GM18511 (cell line): ENCODE measurements at regions not wholly inside any gene's neighbourhood (a gene's known extent, or its start where the extent isn't known, plus 50 kb on each side); places are given as distances from the start of the nearest gene placed in this dataset.
A peak's percentile ranks its signal among the peaks of the same experiment; 100 is the strongest.

Source experiments
- ATAC-seq: cut with Tn5 transposase; IDR thresholded peaks from one replicate; pipeline ENCODE4 v1.9.1; 2021; ENCODE audit warnings: mild to moderate bottlenecking, moderate library complexity; ENCODE audit not compliant: unreplicated experiment

DNA sequence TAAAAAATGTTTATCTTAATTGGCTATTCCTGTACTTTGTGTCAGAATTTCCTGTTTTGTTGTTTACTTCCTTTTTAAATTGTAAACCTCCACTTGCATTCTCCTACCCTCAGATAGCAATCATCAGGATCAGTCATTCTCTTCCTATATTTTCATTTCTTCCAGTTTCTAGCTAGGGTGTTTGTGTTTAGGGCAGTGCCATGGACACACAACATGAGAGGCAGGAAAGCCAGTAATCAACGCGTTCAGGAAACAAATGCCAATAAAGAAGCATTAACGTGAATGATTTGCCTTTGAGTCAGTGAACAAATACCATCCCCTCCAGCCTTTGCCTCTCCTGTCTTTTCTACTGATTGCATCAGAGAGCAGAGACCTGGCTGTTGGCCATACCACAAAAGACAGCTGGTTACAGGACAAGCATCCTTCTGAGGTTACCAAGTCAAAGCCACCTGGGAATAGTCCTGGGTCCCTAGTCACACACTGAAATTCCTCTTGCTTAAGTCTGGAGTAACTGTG lies 56.7 kb upstream of the FHL2 start:
- ATAC-seq = no peak

GRCh38 chr2:105454801-105455485 lies 56.1 kb upstream of the FHL2 start:
- ATAC-seq = peak; percentile 78

GRCh38 chr2:105451571-105452166 lies 52.8 kb upstream of the FHL2 start:
- ATAC-seq = no peak

- ATAC-seq = no peak
These were observed 51.6 kb upstream of the FHL2 start for GRCh38 chr2:105450471-105450870.

DNA sequence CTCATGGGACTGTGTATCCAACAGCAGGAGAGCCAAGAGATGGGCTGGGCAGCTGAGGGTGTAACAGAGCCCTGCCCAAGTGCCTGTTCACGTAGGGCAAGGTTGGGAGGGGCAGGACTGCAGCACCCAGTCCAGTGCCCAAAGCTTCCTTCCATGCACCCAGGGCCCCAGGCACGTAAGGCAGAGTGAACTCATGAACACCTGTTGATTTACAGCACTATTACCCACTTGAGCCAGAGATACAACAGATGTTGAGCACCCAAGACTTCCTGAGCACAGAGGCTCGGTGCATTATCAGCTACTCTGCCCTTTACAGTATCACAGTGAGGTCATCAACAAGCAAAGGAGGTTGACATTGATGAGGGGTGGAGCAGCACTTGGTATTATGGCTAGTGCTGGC lies 50.2 kb upstream of the FHL2 start:
- no peak for ATAC-seq
